Karpas-422 (cell line): ENCODE measurements at regions not wholly inside any gene's neighbourhood (a gene's known extent, or its start where the extent isn't known, plus 50 kb on each side); places are given as distances from the start of the nearest gene placed in this dataset.

Experiments used
- DNase-seq: peaks from one replicate; pipeline ENCODE4 v3.0.0-alpha.2; 2015
- H2AFZ ChIP-seq: fragments of 200-600 bp; sonication (generic); 2 replicates; pipeline ENCODE4 v1.6.1; 2014; ENCODE audit warnings: antibody characterized with exemption, low read length, mixed read lengths
- H3K27ac ChIP-seq: fragments of 200-600 bp; sonication (generic); 2 replicates; pipeline ENCODE4 v1.5.1; 2014; ENCODE audit warnings: mild to moderate bottlenecking, low read length, moderate library complexity
- H3K27me3 ChIP-seq: fragments of 200-600 bp; sonication (generic); 2 replicates; pipeline ENCODE4 v1.6.1; 2014; ENCODE audit warnings: low read length, mixed read lengths
- H3K36me3 ChIP-seq: fragments of 200-600 bp; sonication (generic); 2 replicates; pipeline ENCODE4 v1.6.1; 2014; ENCODE audit warnings: low read length, mixed read lengths; ENCODE audit not compliant: insufficient read depth
- H3K4me1 ChIP-seq: fragments of 200-600 bp; sonication (generic); 2 replicates; pipeline ENCODE4 v1.6.1; 2014; ENCODE audit warnings: mild to moderate bottlenecking, low read length, mixed read lengths
- H3K4me2 ChIP-seq: fragments of 200-600 bp; sonication (generic); 2 replicates; pipeline ENCODE4 v1.6.1; 2014; ENCODE audit warnings: low read length, low read depth, mild to moderate bottlenecking; ENCODE audit not compliant: poor library complexity, severe bottlenecking
- H3K4me3 ChIP-seq: fragments of 200-600 bp; sonication (generic); 2 replicates; pipeline ENCODE4 v1.5.1; 2014; ENCODE audit warnings: mild to moderate bottlenecking, antibody characterized with exemption, low read length, mixed read lengths
- H3K79me2 ChIP-seq: fragments of 200-600 bp; sonication (generic); 2 replicates; pipeline ENCODE4 v1.6.1; 2014; ENCODE audit warnings: mild to moderate bottlenecking, low read length, mixed read lengths
- H3K9ac ChIP-seq: fragments of 200-600 bp; sonication (generic); 2 replicates; pipeline ENCODE4 v1.6.0; 2014; ENCODE audit warnings: low read length
- H3K9me2 ChIP-seq: fragments of 200-600 bp; sonication (generic), shearing (Covaris generic); replicated peaks from 2 replicates; pipeline ENCODE4 v1.6.0; 2014; ENCODE audit warnings: mild to moderate bottlenecking, low read length, moderate library complexity; ENCODE audit not compliant: insufficient read depth
- H3K9me3 ChIP-seq: fragments of 300-700, 200-600 bp; sonication (generic); 2 replicates; pipeline ENCODE4 v1.6.1; 2014; ENCODE audit warnings: low read length, mixed read lengths
- H4K20me1 ChIP-seq: fragments of 200-600 bp; sonication (generic); 2 replicates; pipeline ENCODE4 v1.6.1; 2014; ENCODE audit warnings: mild to moderate bottlenecking, antibody characterized with exemption, low read length, low read depth; ENCODE audit not compliant: insufficient read depth

DNA sequence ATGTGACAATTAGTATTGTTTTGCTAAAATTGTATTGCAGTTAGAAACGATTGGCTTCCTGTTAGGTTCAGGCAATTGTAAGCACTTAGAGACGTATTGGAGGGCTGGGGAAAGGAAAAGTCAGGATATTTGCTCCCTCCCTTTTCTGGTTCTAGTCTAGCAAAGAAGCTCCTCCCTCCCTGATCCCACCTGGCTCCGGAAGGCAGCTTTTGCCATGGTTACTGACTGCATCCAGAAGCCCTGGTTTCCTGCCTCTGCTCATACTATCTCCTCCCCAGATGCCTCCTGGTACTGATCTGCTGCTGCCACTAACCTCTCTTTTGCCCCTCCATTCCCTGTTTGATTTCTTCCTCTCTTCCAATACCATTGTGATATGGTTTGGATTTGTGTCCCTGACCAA is 275.9 kb downstream of the MREG start:
- no peak overlapping the region for H3K27ac ChIP-seq
- H3K4me1 ChIP-seq, result no peaks in the 10 kb centered on the region
- H3K9me3 ChIP-seq, result no peaks in the 10 kb centered on the region
- no peak overlapping the region for H3K4me2 ChIP-seq
- H3K9ac ChIP-seq, result no peak overlapping the region
- H3K79me2 ChIP-seq, result no peaks in the 10 kb centered on the region
- no peaks in the 10 kb centered on the region for H3K36me3 ChIP-seq
- H3K9me2 ChIP-seq, result no peaks in the 10 kb centered on the region
- no peaks in the 10 kb centered on the region; the same call in 1 of the 2 replicates for H3K27me3 ChIP-seq
- no peak overlapping the region for H2AFZ ChIP-seq
- no peaks in the 10 kb centered on the region for H4K20me1 ChIP-seq
- no peak overlapping the region for H3K4me3 ChIP-seq
- DNase-seq, result no peak

DNA sequence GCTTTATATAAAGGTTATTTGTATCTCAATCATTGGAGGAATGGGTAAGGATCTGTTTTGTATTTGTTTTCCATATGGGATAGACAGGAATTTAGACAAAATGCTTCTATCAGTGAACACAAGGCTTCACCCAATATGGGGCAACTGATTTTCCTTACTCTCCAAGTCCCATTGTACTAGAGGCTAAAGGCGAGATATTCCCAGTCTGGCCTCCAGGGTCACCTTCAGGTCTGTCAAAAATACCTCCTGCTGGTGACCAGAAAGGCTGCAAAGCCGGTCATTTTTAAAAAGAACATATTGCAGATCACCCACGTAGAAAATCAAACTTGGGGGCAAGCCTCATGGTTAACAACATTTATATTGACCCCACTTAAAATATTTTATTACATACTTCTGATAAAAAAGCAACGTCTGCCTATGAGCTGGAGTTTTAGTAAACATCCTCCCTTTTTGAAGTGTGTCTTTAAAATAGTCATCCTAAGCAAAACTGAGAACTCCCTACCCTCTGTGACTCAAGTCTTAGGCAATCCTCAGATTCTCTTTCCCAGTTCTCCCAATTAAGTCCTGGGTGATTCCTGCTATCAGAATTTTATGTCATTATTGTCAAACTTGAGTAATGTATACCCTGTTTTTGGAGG is 276.6 kb downstream of the MREG start:
- Histone ChIP-seq H3K27ac (no peak overlapping the region), H3K4me3 (no peak overlapping the region), H3K9ac (no peak overlapping the region), H3K27me3 (no peaks in the 10 kb centered on the region; the same call in 1 of the 2 replicates), H3K9me3 (no peaks in the 10 kb centered on the region), H3K36me3 (no peaks in the 10 kb centered on the region), H2AFZ (no peak overlapping the region), H4K20me1 (no peaks in the 10 kb centered on the region), H3K79me2 (no peaks in the 10 kb centered on the region), H3K4me1 (no peaks in the 10 kb centered on the region), H3K4me2 (no peak overlapping the region), H3K9me2 (no peaks in the 10 kb centered on the region)
- peak; percentile 46 for DNase-seq

DNA sequence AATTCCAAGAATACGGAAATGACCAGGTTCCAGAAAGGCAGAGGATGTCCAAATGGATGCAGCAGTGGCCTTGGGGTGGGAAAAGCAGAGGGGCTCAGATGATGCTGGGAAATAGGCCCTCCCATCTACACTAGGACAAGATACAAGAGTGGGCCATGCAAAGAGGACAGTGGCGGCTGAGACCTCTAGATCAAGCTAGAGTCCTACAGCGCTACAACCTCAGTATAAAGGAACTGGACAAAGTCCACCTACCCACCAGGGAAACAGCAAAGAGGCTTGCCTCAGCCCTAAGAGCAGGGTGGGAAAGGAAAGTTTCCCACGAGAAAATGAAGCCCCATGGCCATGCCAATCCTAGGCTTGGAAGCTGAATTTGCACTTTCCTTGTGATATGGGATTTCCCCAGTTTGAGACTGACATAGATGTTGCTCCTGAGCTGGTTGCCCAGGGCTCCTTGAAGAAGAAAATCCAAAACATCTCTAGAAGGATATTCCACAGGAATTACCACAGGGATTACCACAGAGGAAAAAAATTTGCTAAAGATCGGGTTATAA is 282.2 kb downstream of the MREG start:
- no peak overlapping the region for H3K9ac ChIP-seq
- no peak overlapping the region for H3K4me3 ChIP-seq
- H3K79me2 ChIP-seq, result no peaks in the 10 kb centered on the region
- no peak overlapping the region for H3K4me2 ChIP-seq
- no peak overlapping the region for H2AFZ ChIP-seq
- no peak for DNase-seq
- no peaks in the 10 kb centered on the region; the same call in 1 of the 2 replicates for H3K27me3 ChIP-seq
- no peaks in the 10 kb centered on the region for H4K20me1 ChIP-seq
- no peaks in the 10 kb centered on the region for H3K9me2 ChIP-seq
- H3K9me3 ChIP-seq, result no peaks in the 10 kb centered on the region
- H3K36me3 ChIP-seq, result no peaks in the 10 kb centered on the region
- H3K27ac ChIP-seq, result no peak overlapping the region
- peaks cover 7% of the 10 kb centered on the region for H3K4me1 ChIP-seq

DNA sequence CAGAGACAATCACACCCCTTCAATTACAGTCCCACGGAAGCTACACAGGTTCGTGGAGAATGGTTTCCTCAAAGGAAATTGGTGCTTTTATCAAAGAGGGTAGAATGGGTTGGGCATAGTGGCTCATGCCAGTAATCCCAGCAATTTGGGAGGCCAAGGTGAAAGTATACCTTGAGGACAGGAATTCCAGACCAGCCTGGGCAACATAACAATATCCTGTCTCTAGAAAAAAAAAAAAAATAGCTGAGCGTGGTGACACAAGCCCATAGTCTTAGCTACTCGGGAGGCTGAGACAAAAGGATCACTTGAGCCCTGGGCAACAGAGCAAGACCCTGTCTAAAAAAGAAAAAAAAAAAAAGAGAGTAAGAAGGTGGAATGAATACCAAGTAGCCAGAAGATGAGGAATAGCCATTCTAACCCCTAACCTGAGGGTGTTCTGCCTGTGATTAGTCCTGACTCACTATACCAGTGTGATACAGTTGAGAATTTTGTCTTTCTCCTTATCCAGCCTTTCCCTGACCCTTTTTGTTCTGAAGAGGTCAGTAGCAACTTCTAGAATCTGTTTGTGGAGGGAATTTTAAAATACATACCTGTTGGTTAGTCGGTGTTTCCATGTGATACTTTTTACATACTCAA is 283.2 kb downstream of the MREG start:
- H3K4me3 ChIP-seq, result no peak overlapping the region
- H3K4me2 ChIP-seq, result no peak overlapping the region
- no peak overlapping the region for H2AFZ ChIP-seq
- peaks cover 7% of the 10 kb centered on the region for H3K4me1 ChIP-seq
- H3K79me2 ChIP-seq, result no peaks in the 10 kb centered on the region
- no peak for DNase-seq
- no peaks in the 10 kb centered on the region for H3K9me2 ChIP-seq
- H4K20me1 ChIP-seq, result no peaks in the 10 kb centered on the region
- H3K9me3 ChIP-seq, result no peaks in the 10 kb centered on the region
- H3K36me3 ChIP-seq, result no peaks in the 10 kb centered on the region
- H3K27me3 ChIP-seq, result no peaks in the 10 kb centered on the region
- no peak overlapping the region for H3K9ac ChIP-seq
- no peak overlapping the region for H3K27ac ChIP-seq

DNA sequence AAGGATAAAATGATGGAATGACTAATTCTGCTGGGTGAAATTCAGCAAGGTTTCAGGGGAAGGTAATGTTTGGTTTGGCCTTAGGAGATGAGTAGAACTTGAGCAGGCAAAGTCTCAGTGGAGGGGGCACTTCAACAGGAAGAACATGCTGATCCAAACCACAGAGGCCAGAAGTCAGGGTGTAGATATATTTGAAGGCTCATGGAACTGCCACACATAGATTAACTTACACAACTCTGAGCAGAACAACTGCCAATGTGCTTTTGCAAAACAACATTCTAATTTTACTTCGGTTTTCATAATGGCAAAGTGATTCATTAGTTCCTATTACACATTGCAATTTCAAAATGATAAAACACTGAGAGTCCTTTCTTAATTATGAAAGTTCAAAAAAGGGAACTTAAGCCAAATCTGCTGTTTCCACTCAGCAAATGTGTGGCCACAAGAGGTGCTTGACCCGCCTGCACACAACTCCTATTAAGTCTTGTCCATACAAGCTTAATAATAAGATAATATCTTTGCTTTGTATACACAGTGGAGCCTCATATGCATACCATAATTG is 284.8 kb downstream of the MREG start:
- Histone ChIP-seq H3K4me2 (no peak overlapping the region), H3K9ac (no peak overlapping the region), H2AFZ (no peak overlapping the region), H3K9me3 (no peaks in the 10 kb centered on the region), H3K27ac (no peak overlapping the region), H3K4me1 (peaks cover 11% of the 10 kb centered on the region), H3K9me2 (0 out of 2 replicates have a peak, but pooled peaks cover 4% of the 10 kb centered on the region), H3K4me3 (no peak overlapping the region), H3K27me3 (no peaks in the 10 kb centered on the region), H3K36me3 (no peaks in the 10 kb centered on the region), H4K20me1 (no peaks in the 10 kb centered on the region), H3K79me2 (no peaks in the 10 kb centered on the region)
- peak; percentile 51 for DNase-seq

DNA sequence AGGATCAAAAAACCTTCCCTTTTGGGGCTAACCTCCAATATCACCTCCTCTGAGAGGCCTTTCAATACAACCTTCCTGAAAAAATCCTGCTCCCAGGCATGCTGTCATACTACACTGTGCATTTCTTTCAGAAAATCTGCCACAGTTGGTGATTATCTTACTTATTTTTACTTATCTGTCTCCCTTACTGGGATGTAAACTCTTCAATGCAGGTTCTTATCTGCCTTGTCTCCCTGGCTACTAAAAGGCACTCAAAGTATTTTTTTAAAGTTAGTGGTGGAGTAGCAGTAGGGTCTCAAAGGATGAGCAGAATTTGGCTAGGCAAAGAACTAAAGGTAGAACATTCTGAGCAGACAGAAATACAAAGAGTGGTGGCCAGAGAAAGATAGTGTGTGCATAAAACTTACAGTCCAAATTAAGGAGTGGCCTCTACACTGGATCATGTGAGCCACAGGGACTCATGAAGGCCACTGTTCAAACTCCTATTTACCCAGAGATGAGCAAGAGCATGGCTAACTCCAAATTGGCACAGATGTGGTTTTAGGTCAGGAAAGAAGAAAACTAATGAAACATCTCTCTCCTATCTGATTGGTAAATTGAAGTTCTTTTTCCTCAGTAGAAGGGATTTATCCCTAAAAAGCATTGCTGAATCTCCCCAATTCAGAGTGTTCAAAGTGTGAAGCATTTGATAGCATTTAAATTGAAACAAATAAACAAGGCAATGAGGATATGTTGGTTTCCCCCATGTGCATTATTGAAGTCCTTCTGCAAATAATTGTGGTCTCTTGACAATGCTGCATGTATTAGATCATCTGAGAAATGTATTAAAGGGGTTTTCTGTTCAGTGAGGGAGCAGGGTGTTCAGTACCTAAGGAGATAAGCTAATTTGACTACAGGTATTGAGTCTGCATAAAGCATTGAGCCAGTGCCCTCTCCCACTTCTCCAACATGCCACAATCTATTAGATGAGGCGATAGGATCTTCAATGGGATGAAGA is 285.5 kb downstream of the MREG start:
- no peak overlapping the region for H2AFZ ChIP-seq
- H3K9me2 ChIP-seq, result 0 out of 2 replicates have a peak, but pooled peaks cover 4% of the 10 kb centered on the region
- H3K36me3 ChIP-seq, result no peaks in the 10 kb centered on the region
- H3K9me3 ChIP-seq, result no peaks in the 10 kb centered on the region
- H4K20me1 ChIP-seq, result no peaks in the 10 kb centered on the region
- H3K27me3 ChIP-seq, result no peaks in the 10 kb centered on the region
- no peak overlapping the region for H3K4me3 ChIP-seq
- H3K79me2 ChIP-seq, result no peaks in the 10 kb centered on the region
- no peak overlapping the region for H3K27ac ChIP-seq
- H3K9ac ChIP-seq, result no peak overlapping the region
- H3K4me2 ChIP-seq, result no peak overlapping the region
- no peak for DNase-seq
- peaks cover 15% of the 10 kb centered on the region for H3K4me1 ChIP-seq

DNA sequence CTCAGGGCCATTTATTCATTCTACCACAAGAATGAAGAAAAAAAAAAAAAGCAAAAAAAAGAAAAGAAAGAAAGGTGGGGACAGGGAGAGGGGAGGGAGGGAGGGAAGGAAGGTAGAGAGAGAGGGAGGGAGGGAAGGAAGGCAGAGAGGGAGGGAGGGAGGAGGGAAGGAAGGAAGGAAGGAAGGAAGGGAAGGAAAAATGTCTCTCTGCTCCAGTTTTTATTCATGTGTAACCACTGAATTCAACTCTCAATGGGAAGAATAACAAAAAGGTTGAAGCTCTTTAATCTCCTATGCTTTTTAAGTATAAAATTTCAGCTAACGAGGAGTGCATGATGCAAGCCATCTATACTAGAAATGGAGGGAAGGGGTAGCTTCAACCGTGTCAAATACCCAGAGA is 287.3 kb downstream of the MREG start:
- H3K9me2 ChIP-seq, result 0 out of 2 replicates have a peak, but pooled peaks cover 4% of the 10 kb centered on the region
- no peaks in the 10 kb centered on the region for H3K79me2 ChIP-seq
- no peak overlapping the region for H3K4me2 ChIP-seq
- H3K27me3 ChIP-seq, result no peaks in the 10 kb centered on the region
- no peaks in the 10 kb centered on the region for H3K36me3 ChIP-seq
- no peak overlapping the region for H2AFZ ChIP-seq
- no peaks in the 10 kb centered on the region for H3K9me3 ChIP-seq
- no peak overlapping the region for H3K4me3 ChIP-seq
- H3K4me1 ChIP-seq, result peaks cover 16% of the 10 kb centered on the region
- no peak overlapping the region for H3K27ac ChIP-seq
- no peak overlapping the region for H3K9ac ChIP-seq
- no peak for DNase-seq
- no peaks in the 10 kb centered on the region for H4K20me1 ChIP-seq
